Pancreas (tissue), 10 donors: ENCODE measurements at regions not wholly inside any gene's neighbourhood (a gene's known extent, or its start where the extent isn't known, plus 50 kb on each side); places are given as distances from the start of the nearest gene placed in this dataset.

Source experiments
- ATAC-seq, 4 donors: fragments of 200-7000 bp; cut with Tn5 transposase; one replicate each; pipeline versions ENCODE4 v1.8.0 to v1.9.1; 2020; ENCODE audit warnings: mild to moderate bottlenecking in 4 of 4, moderate library complexity in 4 of 4
- DNase-seq, 6 donors: peaks; one replicate each; pipeline ENCODE4 v3.0.0-alpha.2; 2020
- FAIRE-seq: peaks from 2 replicates; lab custom pipeline; 2012; peaks lifted over from hg19 to GRCh38; lab: Jason Lieb, UNC
- H3K27ac ChIP-seq, 4 donors: fragments of 200-600 bp; sonication (generic); 1 replicate in 3 of 4; 2 replicates in 1 of 4; pipeline versions ENCODE4 v1.5.0 to v1.8.0; 2020
- H3K27me3 ChIP-seq, 4 donors: fragments of 200-600 bp; one replicate each; pipeline ENCODE4 v1.8.0; 2021
- H3K36me3 ChIP-seq, 3 donors: fragments of 200-600 bp; sonication (generic) in 1 of 3; one replicate each; pipeline versions ENCODE4 v1.5.0 to v1.8.0; 2020 to 2021
- H3K4me1 ChIP-seq, 3 donors: fragments of 200-600 bp; one replicate each; pipeline ENCODE4 v1.8.0; 2021
- H3K4me3 ChIP-seq, 4 donors: fragments of 200-600 bp; sonication (generic) in 2 of 4; one replicate each; pipeline versions ENCODE4 v1.5.0 to v1.8.0; 2020 to 2021
- H3K9me3 ChIP-seq, 4 donors: fragments of 200-600 bp; one replicate each; pipeline ENCODE4 v1.8.0; 2021
- WGBS, 2 donors: extraction: QIAGEN DNeasy Blood & Tissue Kit; methylation state at CpG; one replicate each; pipeline ENCODE4 v1.1.7; 2013; 5-methylcytosine and 5-hydroxymethylcytosine counted together
- intact Hi-C, 3 donors: fragments of 100-400 bp; cut with DNase I; formaldehyde crosslinking; loops; one replicate each; pipeline versions ENCODE4 v1.11.1 to v1.14.2; 2022
- TF ChIP-seq, protein P1 (sequence below), 4 donors: fragments of 200-600 bp; sonication (generic) in 3 of 4; IDR thresholded peaks; one replicate each; pipeline versions ENCODE4 v1.5.0 to v1.8.0; 2021; ENCODE audit warnings: antibody characterized with exemption in 4 of 4
- donor health status: healthy with polysubstance abuse.
- donor health status: DM: no; HTN: no; CAD: no; lungs with moderate emphysema.
- donor health status: DM: no; HTN: no; CAD: no.
- donor health status: control.
- donor health status: control.
- donor health status: Bipolar disorder and iron deficiency.
- donor health status: DM: yes; HTN: yes; CAD: no.
- donor health status: DM: no; HTN: no; CAD: no.
- donor health status: DM: no; HTN: no; CAD: no.
- donor health status: DM: yes; HTN: yes; CAD: no.

- FAIRE-seq, result no peak
- Histone ChIP-seq H3K36me3 (no peaks in the 10 kb centered on the region), H3K4me3 (no peak overlapping the region), H3K27me3 (no peaks in the 10 kb centered on the region), H3K27ac (no peak overlapping the region), H3K9me3 (no peaks in the 10 kb centered on the region), H3K4me1 (no peaks in the 10 kb centered on the region)
- 55% methylated on average over 6 of the region's 6 CpGs for WGBS, 2 donors
- TF ChIP-seq, protein P1, sequence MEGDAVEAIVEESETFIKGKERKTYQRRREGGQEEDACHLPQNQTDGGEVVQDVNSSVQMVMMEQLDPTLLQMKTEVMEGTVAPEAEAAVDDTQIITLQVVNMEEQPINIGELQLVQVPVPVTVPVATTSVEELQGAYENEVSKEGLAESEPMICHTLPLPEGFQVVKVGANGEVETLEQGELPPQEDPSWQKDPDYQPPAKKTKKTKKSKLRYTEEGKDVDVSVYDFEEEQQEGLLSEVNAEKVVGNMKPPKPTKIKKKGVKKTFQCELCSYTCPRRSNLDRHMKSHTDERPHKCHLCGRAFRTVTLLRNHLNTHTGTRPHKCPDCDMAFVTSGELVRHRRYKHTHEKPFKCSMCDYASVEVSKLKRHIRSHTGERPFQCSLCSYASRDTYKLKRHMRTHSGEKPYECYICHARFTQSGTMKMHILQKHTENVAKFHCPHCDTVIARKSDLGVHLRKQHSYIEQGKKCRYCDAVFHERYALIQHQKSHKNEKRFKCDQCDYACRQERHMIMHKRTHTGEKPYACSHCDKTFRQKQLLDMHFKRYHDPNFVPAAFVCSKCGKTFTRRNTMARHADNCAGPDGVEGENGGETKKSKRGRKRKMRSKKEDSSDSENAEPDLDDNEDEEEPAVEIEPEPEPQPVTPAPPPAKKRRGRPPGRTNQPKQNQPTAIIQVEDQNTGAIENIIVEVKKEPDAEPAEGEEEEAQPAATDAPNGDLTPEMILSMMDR (IDR thresholded peaks at IDR 0.05), result no peak
- no peak for ATAC-seq
- intact Hi-C loops, result no loop called here
- DNase-seq, result no peak
Measured at GRCh38 chr4:181508601-181509000, 734.6 kb upstream of the TENM3 start.

DNA sequence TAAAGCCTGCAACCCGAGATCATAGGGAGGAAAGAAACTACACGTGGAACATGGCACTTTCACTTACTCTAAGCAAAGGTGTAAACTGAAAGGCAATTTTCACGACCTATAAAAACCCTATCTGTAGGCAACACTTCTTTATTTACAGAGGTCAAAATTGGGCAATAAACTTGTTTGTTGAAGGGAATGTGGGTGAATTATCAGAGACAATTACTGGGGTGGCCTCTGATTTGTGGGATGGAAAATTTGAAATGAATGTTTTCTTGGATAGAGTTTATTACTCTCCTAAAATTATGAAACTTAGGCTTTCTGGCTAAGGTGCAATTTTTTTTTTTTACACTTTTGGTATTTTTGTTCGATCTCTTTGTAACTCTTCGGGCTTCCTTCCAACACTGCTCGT, 734.1 kb upstream of the TENM3 start:
- DNase-seq (no peak), ATAC-seq (no peak), FAIRE-seq (no peak)
- TF ChIP-seq, protein P1 (IDR thresholded peaks at IDR 0.05), result no peak
- Histone ChIP-seq H3K9me3 (no peaks in the 10 kb centered on the region), H3K4me1 (no peaks in the 10 kb centered on the region), H3K27ac (no peak overlapping the region), H3K27me3 (no peaks in the 10 kb centered on the region), H3K36me3 (no peaks in the 10 kb centered on the region), H3K4me3 (no peak overlapping the region)
- intact Hi-C loops, result no loop called here
- WGBS, 2 donors, result 37 to 38% methylated on average over 6 of the region's 6 CpGs

DNA sequence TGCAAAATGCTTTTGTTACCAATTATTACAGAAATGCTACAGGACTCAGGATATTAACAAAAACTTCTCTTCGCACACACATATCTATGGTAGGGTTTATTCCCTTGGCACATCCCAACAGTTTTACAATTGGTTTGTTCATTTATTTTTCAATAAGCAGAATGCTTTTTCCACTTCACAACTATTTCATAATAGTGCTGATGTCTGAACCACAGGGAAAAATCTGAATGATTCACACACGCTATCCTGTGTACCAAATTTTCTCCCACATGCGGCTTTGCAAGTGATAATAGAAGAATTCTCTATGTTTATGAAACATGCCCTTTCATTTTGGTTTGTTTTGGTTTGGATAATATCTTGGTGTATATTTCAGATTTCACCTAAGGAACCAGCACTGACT, 725.7 kb upstream of the TENM3 start:
- intact Hi-C loops, result no loop called here
- 86 to 94% methylated on average over 3 of the region's 3 CpGs for WGBS, 2 donors

GRCh38 chr4:181520790-181521189, 722.4 kb upstream of the TENM3 start:
- H3K36me3 ChIP-seq, result no peaks in the 10 kb centered on the region
- 82 to 94% methylated on average over 4 of the region's 4 CpGs for WGBS, 2 donors
- intact Hi-C loops, result loop anchor here in 1 of 3 donors (10.0 kb wide), 1 partner anchor 376 kb away; no protein-coding TSS in a partner anchor
- no peak overlapping the region for H3K4me3 ChIP-seq
- no peaks in the 10 kb centered on the region for H3K27me3 ChIP-seq
- ATAC-seq (no peak), FAIRE-seq (no peak), DNase-seq (no peak)
- H3K27ac ChIP-seq, result no peak overlapping the region
- no peaks in the 10 kb centered on the region for H3K9me3 ChIP-seq
- H3K4me1 ChIP-seq, result no peaks in the 10 kb centered on the region
- TF ChIP-seq, protein P1 (IDR thresholded peaks at IDR 0.05), result no peak

More for the DNA sequence above, 725.7 kb upstream of the TENM3 start:
- ATAC-seq (no peak), DNase-seq (no peak), FAIRE-seq (no peak)
- no peak overlapping the region for H3K4me3 ChIP-seq
- H3K27ac ChIP-seq, result no peak overlapping the region
- no peaks in the 10 kb centered on the region for H3K27me3 ChIP-seq
- TF ChIP-seq, protein P1 (IDR thresholded peaks at IDR 0.05), result no peak
- H3K9me3 ChIP-seq, result no peaks in the 10 kb centered on the region
- no peaks in the 10 kb centered on the region for H3K4me1 ChIP-seq
- H3K36me3 ChIP-seq, result no peaks in the 10 kb centered on the region

GRCh38 chr4:181523973-181524372, 719.2 kb upstream of the TENM3 start:
- no peak for DNase-seq
- TF ChIP-seq, protein P1 (IDR thresholded peaks at IDR 0.05), result no peak
- Histone ChIP-seq H3K27ac (no peak overlapping the region), H3K4me3 (no peak overlapping the region), H3K9me3 (no peaks in the 10 kb centered on the region), H3K36me3 (no peaks in the 10 kb centered on the region), H3K4me1 (no peaks in the 10 kb centered on the region), H3K27me3 (peaks cover 0 to 4% (median 1%) of the 10 kb centered on the region in 4 donors)
- ATAC-seq, result no peak
- FAIRE-seq, result no peak
- WGBS, 2 donors, result 41 to 51% methylated on average over 8 of the region's 8 CpGs
- intact Hi-C loops, result loop anchor here in 1 of 3 donors (10.0 kb wide), 1 partner anchor 379 kb away; no protein-coding TSS in a partner anchor
